Stimulated activated CD4-positive, alpha-beta T cell treated with anti-CD3 and anti-CD28 coated beads, Interleukin-2, amount 100 ng/mL, for 48 hours (primary cell): ENCODE measurements at regions not wholly inside any gene's neighbourhood (a gene's known extent, or its start where the extent isn't known, plus 50 kb on each side); places are given as distances from the start of the nearest gene placed in this dataset.

Experiments used
- DNase-seq, 2 donors: peaks; one replicate each; pipeline ENCODE4 v3.0.0-alpha.2; 2020

DNA sequence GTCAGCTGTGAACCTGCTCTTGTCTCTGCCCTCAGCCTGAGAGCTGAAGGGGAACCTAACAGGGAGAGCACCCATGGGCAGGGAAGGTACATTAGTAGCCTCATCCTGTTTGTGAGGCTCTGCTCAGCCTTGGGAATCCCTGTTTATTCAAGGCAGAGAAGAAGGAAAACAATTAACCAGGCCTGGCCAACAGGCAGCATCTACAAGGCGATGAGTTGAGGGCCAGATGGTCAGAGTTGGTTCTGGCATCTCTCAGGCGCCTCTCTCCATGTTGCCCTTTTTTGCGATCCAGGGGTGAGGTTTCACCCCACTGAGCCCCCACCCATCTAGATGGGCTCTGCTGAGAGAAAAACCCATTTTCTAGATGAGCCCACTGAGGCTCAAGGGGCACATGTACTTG, 54.0 kb upstream of the TOP3B start:
- no peak for DNase-seq

DNA sequence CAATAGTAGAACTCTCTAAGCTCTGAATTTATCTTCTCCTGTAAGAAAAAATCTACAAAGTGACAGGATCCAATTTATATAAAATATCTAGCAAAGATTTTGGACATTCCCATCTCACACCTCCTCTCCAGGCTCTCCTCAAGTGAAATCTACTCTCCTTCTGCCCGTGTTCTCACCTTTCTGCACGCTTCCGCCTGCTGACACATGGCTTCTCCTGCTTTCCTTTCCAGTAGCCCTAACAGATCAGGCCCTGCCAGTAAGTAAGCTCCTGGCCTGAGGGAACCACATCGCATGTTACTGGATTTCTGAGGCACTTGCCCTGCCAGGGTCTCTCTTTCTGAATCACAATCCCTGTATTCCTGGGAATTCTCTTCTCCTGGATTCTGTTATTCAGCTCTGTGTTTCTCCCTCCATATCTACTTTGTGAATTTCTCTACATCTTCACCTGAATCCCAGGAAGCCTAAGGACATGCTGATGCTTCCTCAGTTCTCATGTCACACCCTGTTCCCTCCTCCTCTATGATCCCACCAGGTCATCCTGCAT, 53.3 kb upstream of the TOP3B start:
- DNase-seq, result no peak

DNA sequence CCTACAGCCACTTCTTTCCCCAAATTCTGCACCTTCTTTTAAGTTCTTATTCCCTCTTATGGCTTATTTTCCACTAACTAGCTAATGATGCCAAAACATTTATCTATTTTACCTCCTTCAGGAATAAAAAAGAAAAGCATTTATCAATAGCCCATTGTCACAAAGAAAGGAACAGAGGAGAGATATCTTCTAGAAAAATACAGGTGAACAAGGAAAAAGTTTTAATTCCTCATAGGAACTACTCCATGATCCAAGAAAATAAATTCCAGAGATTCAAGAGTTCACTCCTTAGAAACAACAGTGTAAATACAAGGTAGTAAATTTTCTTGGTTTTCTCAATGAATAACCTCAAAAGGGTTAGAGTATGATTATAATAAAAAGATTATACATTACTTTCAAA, 52.6 kb upstream of the TOP3B start:
- DNase-seq, result no peak

DNA sequence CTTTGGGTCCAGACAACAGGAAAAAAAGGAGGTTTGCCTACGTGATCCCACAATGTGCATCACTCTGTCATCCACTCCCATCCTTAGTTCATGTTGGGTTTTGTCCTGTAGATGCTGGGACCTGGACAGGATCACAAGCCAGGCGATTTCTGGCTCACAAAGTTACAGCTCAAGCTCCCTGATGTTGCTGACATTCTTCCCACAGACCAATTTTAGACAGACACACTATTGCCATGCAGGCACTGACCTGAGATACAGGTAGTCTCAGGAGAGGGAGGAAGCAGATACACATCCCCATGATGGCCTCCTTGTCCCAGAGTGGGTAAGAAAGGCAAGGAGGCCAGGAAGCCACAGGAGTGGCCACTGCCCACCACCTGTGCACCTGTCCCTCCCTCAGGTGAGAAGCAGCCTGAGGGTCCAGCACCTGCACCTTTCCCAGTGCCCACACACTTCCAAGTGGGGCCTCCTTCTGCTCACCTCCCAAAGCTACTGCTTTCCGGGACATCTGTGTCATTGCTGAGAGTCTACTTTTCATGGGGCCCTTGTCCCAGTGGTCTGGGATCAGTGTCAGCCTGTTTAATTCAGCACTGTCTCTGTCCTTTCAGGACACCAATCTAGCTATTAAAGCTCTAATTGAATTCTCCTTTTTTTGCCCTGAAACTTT, 52.0 kb upstream of the TOP3B start:
- no peak for DNase-seq

DNA sequence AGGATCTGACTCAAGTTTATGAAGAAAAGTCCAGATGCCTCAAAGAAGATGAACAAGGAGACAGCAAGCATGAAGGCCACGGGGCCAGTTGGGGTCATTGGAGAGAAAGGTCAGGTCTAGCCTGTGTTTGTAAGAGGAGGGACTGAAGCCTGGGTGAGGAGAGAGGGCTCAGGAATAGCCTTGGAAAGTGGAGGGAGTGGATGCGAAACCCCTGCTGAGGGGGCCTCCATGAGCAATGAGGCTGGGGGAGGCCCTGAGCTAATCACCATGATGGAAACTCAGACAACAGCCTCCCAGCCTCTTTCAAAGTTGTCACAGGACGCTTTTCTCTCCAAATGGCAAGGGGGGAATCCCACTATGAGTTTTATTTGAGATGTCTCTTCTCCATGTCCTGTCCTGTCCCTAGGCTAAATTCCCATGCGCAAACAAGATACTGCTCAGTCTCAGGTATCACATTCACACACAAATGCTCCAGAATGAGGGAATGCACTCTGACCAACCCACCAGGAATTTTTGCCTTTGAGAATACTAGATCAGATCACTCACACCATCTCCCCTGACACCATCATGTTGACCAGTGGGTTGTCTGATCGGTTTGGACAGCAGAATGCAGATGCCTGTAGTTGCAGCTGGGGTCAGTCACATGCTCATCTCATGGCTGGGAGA, 51.3 kb upstream of the TOP3B start:
- no peak for DNase-seq

DNA sequence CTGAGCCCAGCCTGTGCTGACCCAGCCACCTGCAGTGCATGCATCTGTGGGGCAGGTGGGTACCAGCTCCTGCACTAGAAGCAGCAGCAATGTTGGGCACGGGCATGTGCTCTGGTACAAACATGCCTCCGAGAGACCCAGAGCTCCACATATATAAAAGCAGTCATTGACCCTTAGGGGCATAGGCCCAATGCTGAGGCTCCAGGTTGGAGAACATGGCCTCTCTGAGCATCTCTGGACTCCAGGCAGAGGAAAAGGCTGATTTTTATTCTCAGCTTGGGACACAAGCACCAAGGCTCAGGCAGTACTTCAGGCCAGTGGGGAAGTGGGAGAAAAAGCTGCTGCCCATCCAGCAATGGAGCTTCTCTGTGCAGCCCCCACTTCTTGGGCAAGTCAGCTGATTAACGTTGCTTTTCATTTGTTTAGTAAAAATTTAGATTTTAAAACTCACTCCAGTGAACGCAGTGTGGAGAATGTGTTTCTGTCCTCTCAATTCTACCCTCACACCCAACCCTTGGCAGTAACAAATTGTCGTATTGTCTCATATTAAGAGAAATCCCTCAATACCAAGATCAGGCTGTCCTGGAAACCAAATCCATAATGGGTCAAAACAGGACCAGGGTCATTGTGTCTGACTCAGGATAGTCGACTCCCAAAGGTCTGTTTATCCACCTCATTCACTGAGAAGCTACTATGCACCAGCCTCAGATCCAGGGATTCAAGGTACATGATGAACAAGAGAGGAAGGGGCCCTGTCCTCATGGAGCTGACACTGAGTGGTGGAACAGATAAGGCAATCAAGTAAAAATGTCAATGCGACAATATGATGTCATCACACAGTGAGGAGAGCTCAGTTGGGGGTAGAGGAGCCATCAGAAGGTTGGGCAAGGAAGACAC, 50.6 kb upstream of the TOP3B start:
- DNase-seq, result no peak

DNA sequence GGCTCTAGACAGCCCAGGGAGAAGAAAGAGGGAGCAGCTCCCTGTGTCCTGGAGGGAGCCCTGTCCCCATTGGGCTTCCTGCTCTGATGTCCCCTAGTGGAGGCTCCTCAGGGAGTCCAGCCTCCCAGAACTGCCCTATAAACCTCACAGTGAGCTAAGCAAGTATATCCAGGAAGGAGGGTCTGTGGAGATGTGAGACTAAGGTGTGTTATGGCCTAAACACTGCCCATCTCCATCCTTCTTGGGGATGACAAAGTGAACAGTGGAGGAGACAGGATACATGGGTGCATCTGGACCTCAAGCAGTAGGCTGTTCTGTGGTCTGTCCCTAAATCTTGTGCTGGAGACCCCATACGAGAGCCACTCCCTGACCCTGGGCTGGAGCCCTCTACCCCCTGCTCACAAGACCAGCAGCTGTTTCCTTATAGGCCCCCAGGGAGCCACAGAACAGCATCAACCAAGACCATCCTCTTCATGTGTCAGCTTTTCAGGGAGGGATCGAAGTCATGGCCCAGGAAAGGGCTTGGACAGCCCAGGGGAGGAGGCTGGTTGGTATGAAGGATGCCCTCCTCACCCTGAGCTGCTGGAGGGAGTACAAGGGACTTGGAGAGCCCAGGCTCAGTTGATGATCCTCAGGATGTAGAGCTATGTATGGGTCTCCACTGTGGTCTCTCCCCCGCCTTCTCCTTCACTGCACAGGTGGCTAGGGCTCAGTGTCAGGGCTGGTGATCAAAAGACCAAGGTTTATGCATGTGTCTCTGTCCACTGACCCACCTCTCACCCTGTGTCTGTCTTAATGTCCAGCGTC, 49.7 kb upstream of the TOP3B start:
- DNase-seq, result no peak
